SK-N-SH (cell line): ENCODE measurements at regions not wholly inside any gene's neighbourhood (a gene's known extent, or its start where the extent isn't known, plus 50 kb on each side); places are given as distances from the start of the nearest gene placed in this dataset.

Experiments
- CTCF ChIA-PET: fragments of 300-600, 350-600 bp; formaldehyde crosslinking; extraction: SDS; loops from one replicate; lab custom pipeline; 2021; lab: Yijun Ruan, JAX
- POLR2A ChIA-PET: fragments of 350-600 bp; sonication (Branson Sonifier 250); formaldehyde crosslinking; extraction: SDS; loops from one replicate; lab custom pipeline; 2020; ENCODE audit warnings: antibody characterized with exemption, inconsistent platforms; lab: Yijun Ruan, JAX
- DNase-seq: peaks from one replicate; pipeline ENCODE4 v3.0.0; 2012
- H2AFZ ChIP-seq: fragments of 200-600 bp; sonication (generic); 2 replicates; pipeline ENCODE4 v1.8.1; 2016; ENCODE audit warnings: antibody characterized with exemption, mild to moderate bottlenecking, low read depth
- H3F3A ChIP-seq: fragments of 200-600 bp; sonication (generic); replicated peaks from 2 replicates; pipeline ENCODE3; 2016; ENCODE audit warnings: antibody characterized with exemption, mild to moderate bottlenecking; ENCODE audit not compliant: insufficient read depth
- H3K27ac ChIP-seq, 2 experiments: fragments of 200-500 bp in 1 of 2; fragments of 200-600 bp in 1 of 2; sonication (Bioruptor generic) in 1 of 2; sonication (generic), shearing (Covaris generic) in 1 of 2; 2 replicates each; pipeline versions ENCODE4 v1.5.1 to v1.6.1; 2014 to 2016; ENCODE audit warnings: low read depth in 2 of 2, inconsistent platforms in 1 of 2, low read length in 1 of 2, mild to moderate bottlenecking in 1 of 2, mixed read lengths in 1 of 2
- H3K27me3 ChIP-seq: fragments of 200-600 bp; sonication (generic), shearing (Covaris generic); 2 replicates; pipeline ENCODE4 v1.6.1; 2016; ENCODE audit warnings: mixed run types; ENCODE audit not compliant: insufficient read depth
- H3K36me3 ChIP-seq, 2 experiments: fragments of 200-500 bp in 1 of 2; fragments of 200-600 bp in 1 of 2; sonication (Bioruptor generic) in 1 of 2; sonication (generic) in 1 of 2; replicated peaks in 1 of 2; 2 replicates each; pipeline versions ENCODE3 to v1.5.1; 2014 to 2016; ENCODE audit warnings: low read length in 1 of 2, mild to moderate bottlenecking in 1 of 2; ENCODE audit not compliant: insufficient read depth in 2 of 2, control insufficient read depth in 1 of 2
- H3K4me1 ChIP-seq, 2 experiments: fragments of 200-500 bp in 1 of 2; fragments of 200-600 bp in 1 of 2; sonication (Bioruptor generic) in 1 of 2; sonication (generic), shearing (Covaris generic) in 1 of 2; 2 replicates each; pipeline versions ENCODE4 v1.5.1 to v1.6.1; 2014 to 2016; ENCODE audit warnings: low read depth in 1 of 2, low read length in 1 of 2, mixed run types in 1 of 2; ENCODE audit not compliant: insufficient read depth in 2 of 2, control insufficient read depth in 1 of 2
- H3K4me2 ChIP-seq: fragments of 200-600 bp; sonication (generic), shearing (Covaris generic); 2 replicates; pipeline ENCODE4 v1.6.1; 2017; ENCODE audit warnings: mixed run types
- H3K4me3 ChIP-seq, 2 experiments: fragments of 200-500 bp in 1 of 2; fragments of 200-600 bp in 1 of 2; sonication (Bioruptor generic) in 1 of 2; sonication (generic), shearing (Covaris generic) in 1 of 2; 2 replicates each; pipeline versions ENCODE4 v1.5.1 to v1.8.1; 2014 to 2016; ENCODE audit warnings: low read depth in 2 of 2, inconsistent platforms in 1 of 2, low read length in 1 of 2, mild to moderate bottlenecking in 1 of 2, mixed read lengths in 1 of 2, moderate library complexity in 1 of 2
- H3K79me2 ChIP-seq: fragments of 200-600 bp; sonication (generic); 2 replicates; pipeline ENCODE4 v1.8.1; 2017; ENCODE audit warnings: mild to moderate bottlenecking; ENCODE audit not compliant: insufficient read depth
- H3K9ac ChIP-seq: fragments of 200-600 bp; sonication (generic); 2 replicates; pipeline ENCODE4 v1.6.1; 2017; ENCODE audit warnings: mixed run types
- H3K9me2 ChIP-seq: fragments of 200-600 bp; sonication (generic); 2 replicates; pipeline ENCODE4 v1.6.1; 2017; ENCODE audit warnings: mixed run types
- H3K9me3 ChIP-seq: fragments of 200-600 bp; sonication (generic); 2 replicates; pipeline ENCODE4 v1.6.1; 2017; ENCODE audit warnings: mixed run types, mild to moderate bottlenecking, moderate library complexity
- H4K20me1 ChIP-seq: fragments of 200-600 bp; sonication (generic); 2 replicates; pipeline ENCODE4 v1.6.1; 2017; ENCODE audit warnings: mild to moderate bottlenecking, mixed run types; ENCODE audit not compliant: insufficient read depth
- ELF1 ChIP-seq: IDR thresholded peaks from 2 replicates; pipeline ENCODE4 v1.4.0; 2012
- FOSL2 ChIP-seq: IDR thresholded peaks from 2 replicates; pipeline ENCODE4 v1.4.0; 2012; ENCODE audit warnings: low read depth, mild to moderate bottlenecking, moderate library complexity, borderline replicate concordance
- GABPA ChIP-seq: IDR thresholded peaks from 2 replicates; pipeline ENCODE4 v1.4.0; 2012; ENCODE audit warnings: low read depth, mild to moderate bottlenecking
- GATA2 ChIP-seq: sonication (generic); formaldehyde crosslinking; IDR thresholded peaks from 2 replicates; pipeline ENCODE4 v1.5.0; 2020; ENCODE audit warnings: mild to moderate bottlenecking, missing genetic modification reagents
- NRF1 ChIP-seq: IDR thresholded peaks from 2 replicates; pipeline ENCODE4 v1.6.1; 2012; ENCODE audit warnings: low read depth, mild to moderate bottlenecking, low read length
- RAD21 ChIP-seq: IDR thresholded peaks from 2 replicates; pipeline ENCODE4 v1.6.1; 2012; ENCODE audit warnings: mild to moderate bottlenecking, low read length
- RXRA ChIP-seq: IDR thresholded peaks from 2 replicates; pipeline ENCODE4 v1.4.0; 2012; ENCODE audit warnings: low read depth, mild to moderate bottlenecking, borderline replicate concordance
- SMC3 ChIP-seq: IDR thresholded peaks from 2 replicates; pipeline ENCODE4 v1.6.1; 2012; ENCODE audit warnings: low read depth, low read length, improper control_type of control experiment
- TCF12 ChIP-seq: IDR thresholded peaks from 2 replicates; pipeline ENCODE4 v1.4.0; 2012
- YY1 ChIP-seq: IDR thresholded peaks from 2 replicates; pipeline ENCODE4 v1.4.0; 2012; ENCODE audit warnings: low read depth, mild to moderate bottlenecking
- WGBS: methylation state at CpG from one replicate; pipeline ENCODE4 v1.1.6; 2017; ENCODE audit warnings: low lambda C conversion rate; 5-methylcytosine and 5-hydroxymethylcytosine counted together
- TF ChIP-seq, protein P1 (sequence below): IDR thresholded peaks from 2 replicates; pipeline ENCODE4 v1.4.0; 2012; ENCODE audit warnings: low read depth, borderline replicate concordance
- TF ChIP-seq, protein P2 (sequence below): IDR thresholded peaks from 2 replicates; pipeline ENCODE4 v1.4.0; 2012; ENCODE audit warnings: low read depth, borderline replicate concordance
- TF ChIP-seq, protein P3 (sequence below): IDR thresholded peaks from 2 replicates; pipeline ENCODE4 v1.6.1; 2012; ENCODE audit warnings: mild to moderate bottlenecking, low read depth, low read length, moderate library complexity

DNA sequence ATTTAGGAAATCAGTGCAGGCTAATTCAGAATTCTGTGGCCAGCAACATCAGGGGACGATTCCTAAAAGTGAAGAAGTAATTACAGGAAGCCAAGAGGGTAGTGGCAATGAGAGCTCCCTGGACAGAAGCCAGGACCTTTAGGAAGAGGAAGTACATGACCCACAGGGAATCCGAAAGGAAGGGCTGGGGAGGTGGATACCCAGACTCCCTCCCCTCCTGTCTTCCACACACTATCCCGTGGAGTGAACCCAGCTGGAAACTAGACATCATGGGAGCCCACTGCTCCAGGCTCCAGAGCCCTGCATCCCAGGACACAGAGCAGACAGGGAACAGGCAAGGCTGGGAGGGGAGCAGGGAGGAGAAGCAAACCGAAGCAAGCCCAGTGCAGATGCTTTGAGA lies 83.0 kb downstream of the SNX5 start:
- Histone ChIP-seq H3K4me1 (peaks cover 0 to 5% of the 10 kb centered on the region in 2 experiments; a peak in 1 of 4 replicates), H4K20me1 (no peaks in the 10 kb centered on the region), H2AFZ (no peak overlapping the region), H3K9me2 (no peaks in the 10 kb centered on the region), H3K79me2 (no peaks in the 10 kb centered on the region), H3K36me3 (no peaks in the 10 kb centered on the region)
- DNase-seq, result no peak
- TF ChIP-seq RAD21, result no peak
- TF ChIP-seq, protein P1, sequence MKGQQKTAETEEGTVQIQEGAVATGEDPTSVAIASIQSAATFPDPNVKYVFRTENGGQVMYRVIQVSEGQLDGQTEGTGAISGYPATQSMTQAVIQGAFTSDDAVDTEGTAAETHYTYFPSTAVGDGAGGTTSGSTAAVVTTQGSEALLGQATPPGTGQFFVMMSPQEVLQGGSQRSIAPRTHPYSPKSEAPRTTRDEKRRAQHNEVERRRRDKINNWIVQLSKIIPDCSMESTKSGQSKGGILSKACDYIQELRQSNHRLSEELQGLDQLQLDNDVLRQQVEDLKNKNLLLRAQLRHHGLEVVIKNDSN, result no peak
- TF ChIP-seq, protein P2, sequence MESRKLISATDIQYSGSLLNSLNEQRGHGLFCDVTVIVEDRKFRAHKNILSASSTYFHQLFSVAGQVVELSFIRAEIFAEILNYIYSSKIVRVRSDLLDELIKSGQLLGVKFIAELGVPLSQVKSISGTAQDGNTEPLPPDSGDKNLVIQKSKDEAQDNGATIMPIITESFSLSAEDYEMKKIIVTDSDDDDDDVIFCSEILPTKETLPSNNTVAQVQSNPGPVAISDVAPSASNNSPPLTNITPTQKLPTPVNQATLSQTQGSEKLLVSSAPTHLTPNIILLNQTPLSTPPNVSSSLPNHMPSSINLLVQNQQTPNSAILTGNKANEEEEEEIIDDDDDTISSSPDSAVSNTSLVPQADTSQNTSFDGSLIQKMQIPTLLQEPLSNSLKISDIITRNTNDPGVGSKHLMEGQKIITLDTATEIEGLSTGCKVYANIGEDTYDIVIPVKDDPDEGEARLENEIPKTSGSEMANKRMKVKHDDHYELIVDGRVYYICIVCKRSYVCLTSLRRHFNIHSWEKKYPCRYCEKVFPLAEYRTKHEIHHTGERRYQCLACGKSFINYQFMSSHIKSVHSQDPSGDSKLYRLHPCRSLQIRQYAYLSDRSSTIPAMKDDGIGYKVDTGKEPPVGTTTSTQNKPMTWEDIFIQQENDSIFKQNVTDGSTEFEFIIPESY, result no peak
- no peak for TF ChIP-seq GATA2
- TF ChIP-seq GABPA, result no peak
- TF ChIP-seq TCF12, result no peak
- TF ChIP-seq, all 33 proteins: peak for 0
- CTCF ChIA-PET, result interaction anchor here (1.0 to 1.6 kb wide), 4 partner anchors 9 to 204 kb away, joined by 3 to 4 read pairs (median 4); partner anchors contain the start of gene RRBP1
- WGBS, result 36% methylated on average over 4 of the region's 4 CpGs
- POLR2A ChIA-PET, result no interaction called here
- H3K9me3 ChIP-seq, result no peaks in the 10 kb centered on the region
- no peaks in the 10 kb centered on the region for H3F3A ChIP-seq
- H3K27ac ChIP-seq, result no peak overlapping the region
- no peak overlapping the region for H3K9ac ChIP-seq
- H3K4me3 ChIP-seq, result no peak overlapping the region
- H3K4me2 ChIP-seq, result no peak overlapping the region
- H3K27me3 ChIP-seq, result no peaks in the 10 kb centered on the region

DNA sequence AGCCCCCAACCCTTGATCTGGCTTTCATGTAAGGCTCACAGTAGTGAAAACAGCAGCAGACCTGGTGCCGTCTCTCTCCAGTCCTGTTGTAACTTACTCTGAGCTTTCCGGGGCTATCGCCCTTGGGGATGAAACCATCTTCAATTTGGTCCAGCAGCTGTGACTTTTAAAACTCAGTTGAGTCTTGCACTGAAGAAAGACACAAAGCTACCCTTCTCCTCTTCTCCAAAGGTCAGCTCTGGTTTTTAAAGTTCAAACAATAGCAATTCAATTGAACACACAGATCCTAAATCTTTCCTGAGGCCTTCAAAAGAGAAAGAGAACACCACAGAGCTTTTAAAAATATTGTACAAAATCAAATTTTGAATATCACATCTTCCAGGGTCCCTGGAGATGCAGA lies 83.5 kb downstream of the SNX5 start:
- DNase-seq, result no peak
- no peak overlapping the region for H3K4me2 ChIP-seq
- H3F3A ChIP-seq, result no peaks in the 10 kb centered on the region
- H3K27me3 ChIP-seq, result no peaks in the 10 kb centered on the region
- no peaks in the 10 kb centered on the region for H3K79me2 ChIP-seq
- H3K9ac ChIP-seq, result no peak overlapping the region
- no peak overlapping the region for H2AFZ ChIP-seq
- POLR2A ChIA-PET, result no interaction called here
- peaks cover 0 to 5% of the 10 kb centered on the region in 2 experiments; a peak in 1 of 4 replicates for H3K4me1 ChIP-seq
- H4K20me1 ChIP-seq, result no peaks in the 10 kb centered on the region
- CTCF ChIA-PET, result interaction anchor here (1.0 to 1.2 kb wide), 2 partner anchors 9 to 27 kb away, joined by 3 read pairs; no protein-coding TSS in a partner anchor
- no peaks in the 10 kb centered on the region for H3K36me3 ChIP-seq
- H3K9me2 ChIP-seq, result no peaks in the 10 kb centered on the region
- no peak overlapping the region for H3K4me3 ChIP-seq
- no peak for TF ChIP-seq NRF1
- TF ChIP-seq YY1, result no peak
- no peak for TF ChIP-seq SMC3
- TF ChIP-seq ELF1, result no peak
- TF ChIP-seq, protein P3, sequence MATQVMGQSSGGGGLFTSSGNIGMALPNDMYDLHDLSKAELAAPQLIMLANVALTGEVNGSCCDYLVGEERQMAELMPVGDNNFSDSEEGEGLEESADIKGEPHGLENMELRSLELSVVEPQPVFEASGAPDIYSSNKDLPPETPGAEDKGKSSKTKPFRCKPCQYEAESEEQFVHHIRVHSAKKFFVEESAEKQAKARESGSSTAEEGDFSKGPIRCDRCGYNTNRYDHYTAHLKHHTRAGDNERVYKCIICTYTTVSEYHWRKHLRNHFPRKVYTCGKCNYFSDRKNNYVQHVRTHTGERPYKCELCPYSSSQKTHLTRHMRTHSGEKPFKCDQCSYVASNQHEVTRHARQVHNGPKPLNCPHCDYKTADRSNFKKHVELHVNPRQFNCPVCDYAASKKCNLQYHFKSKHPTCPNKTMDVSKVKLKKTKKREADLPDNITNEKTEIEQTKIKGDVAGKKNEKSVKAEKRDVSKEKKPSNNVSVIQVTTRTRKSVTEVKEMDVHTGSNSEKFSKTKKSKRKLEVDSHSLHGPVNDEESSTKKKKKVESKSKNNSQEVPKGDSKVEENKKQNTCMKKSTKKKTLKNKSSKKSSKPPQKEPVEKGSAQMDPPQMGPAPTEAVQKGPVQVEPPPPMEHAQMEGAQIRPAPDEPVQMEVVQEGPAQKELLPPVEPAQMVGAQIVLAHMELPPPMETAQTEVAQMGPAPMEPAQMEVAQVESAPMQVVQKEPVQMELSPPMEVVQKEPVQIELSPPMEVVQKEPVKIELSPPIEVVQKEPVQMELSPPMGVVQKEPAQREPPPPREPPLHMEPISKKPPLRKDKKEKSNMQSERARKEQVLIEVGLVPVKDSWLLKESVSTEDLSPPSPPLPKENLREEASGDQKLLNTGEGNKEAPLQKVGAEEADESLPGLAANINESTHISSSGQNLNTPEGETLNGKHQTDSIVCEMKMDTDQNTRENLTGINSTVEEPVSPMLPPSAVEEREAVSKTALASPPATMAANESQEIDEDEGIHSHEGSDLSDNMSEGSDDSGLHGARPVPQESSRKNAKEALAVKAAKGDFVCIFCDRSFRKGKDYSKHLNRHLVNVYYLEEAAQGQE, result no peak
- TF ChIP-seq RXRA, result no peak
- TF ChIP-seq FOSL2, result no peak
- TF ChIP-seq, protein P1, result no peak
- TF ChIP-seq, protein P2, result no peak
- 62% methylated on average over 3 of the region's 3 CpGs for WGBS
- H3K27ac ChIP-seq, result no peak overlapping the region
- H3K9me3 ChIP-seq, result no peaks in the 10 kb centered on the region
